SH-SY5Y (cell line): ENCODE measurements at regions not wholly inside any gene's neighbourhood (a gene's known extent, or its start where the extent isn't known, plus 50 kb on each side); places are given as distances from the start of the nearest gene placed in this dataset.

Experiments
- GATA2 ChIP-seq: IDR thresholded peaks from 2 replicates; pipeline ENCODE4 v1.6.1; 2011; ENCODE audit warnings: mild to moderate bottlenecking, low read depth, low read length
- GATA3 ChIP-seq: IDR thresholded peaks from 2 replicates; pipeline ENCODE4 v1.6.1; 2011; ENCODE audit warnings: low read depth, mild to moderate bottlenecking, low read length, moderate library complexity

GRCh38 chr2:224126440-224126839 is 87.4 kb upstream of the SERPINE2 start:
- TF ChIP-seq GATA2 = no peak
- no peak for TF ChIP-seq GATA3
